ENCODE measurements at regions not wholly inside any gene's neighbourhood (a gene's known extent, or its start where the extent isn't known, plus 50 kb on each side); places are given as distances from the start of the nearest gene placed in this dataset.
A peak's percentile ranks its signal among the peaks of the same experiment; 100 is the strongest.

DNA sequence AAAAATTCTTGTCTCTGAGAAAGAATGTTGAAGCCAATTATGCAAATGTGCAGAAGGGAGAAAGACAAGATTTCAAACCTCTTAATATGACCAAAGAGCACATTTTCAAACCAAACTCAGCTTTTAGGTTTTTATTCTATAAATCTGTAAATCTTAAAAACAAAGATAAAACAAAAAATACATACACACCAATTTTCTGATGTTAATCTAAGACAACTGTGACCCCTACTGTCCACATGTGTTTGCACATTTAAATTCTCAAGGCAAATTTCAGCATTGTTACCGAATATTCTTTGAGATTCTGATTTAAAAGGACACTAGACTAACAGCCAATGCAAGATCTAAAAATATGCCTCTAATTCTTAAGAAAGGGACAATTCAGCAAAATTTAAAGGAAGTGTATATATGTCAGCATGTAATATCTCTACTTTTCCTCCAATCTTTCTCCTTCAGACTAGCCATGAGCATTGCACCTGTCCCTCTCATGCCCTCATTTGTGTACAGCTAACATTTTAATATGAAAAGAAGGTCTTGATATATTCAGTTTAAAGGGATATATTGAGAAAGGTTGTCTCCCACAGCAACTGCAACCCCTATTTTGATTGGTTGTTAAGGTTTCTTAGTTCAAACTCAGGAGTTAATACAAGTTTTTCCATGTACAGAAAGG lies 417.9 kb downstream of the IPMK start:
- DNase-seq: no peak

- no peak for DNase-seq
Measured at GRCh38 chr10:57846307-57847065, 421.2 kb downstream of the IPMK start.

- DNase-seq: peak; percentile 6
Measured at GRCh38 chr10:57844387-57844998, 423.2 kb downstream of the IPMK start.

DNA sequence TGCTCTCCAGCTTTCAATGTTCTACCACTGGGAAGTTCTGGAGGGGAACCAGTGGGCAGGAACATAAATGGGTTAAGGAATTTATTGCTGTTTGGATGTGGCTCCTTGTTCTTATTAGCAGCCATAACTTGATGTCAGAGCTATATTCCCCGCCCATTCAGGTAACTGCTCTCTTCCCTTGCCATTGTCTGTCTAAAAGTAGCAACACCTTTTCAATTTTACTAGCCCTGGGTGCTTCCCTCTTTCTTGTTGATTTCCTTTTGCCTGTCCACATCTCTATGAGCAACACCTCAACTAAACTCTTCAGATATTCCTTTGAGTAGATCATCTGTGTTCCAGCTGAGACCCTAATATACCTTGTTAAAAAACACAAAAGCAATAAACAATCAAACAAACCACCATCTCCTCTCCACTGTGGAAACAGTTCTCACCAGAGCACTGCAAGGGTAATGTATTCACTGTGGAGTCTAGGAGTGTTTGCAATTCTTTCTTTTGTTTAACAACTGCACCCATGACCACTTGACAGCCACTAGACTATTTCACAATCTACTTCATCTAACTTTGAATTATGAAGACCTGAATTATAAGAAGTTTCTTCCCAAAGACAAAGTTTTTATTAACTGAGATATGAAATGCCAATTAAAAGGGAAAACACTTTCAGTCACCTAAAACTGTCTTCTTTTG lies 436.7 kb downstream of the IPMK start:
- DNase-seq: no peak

DNA sequence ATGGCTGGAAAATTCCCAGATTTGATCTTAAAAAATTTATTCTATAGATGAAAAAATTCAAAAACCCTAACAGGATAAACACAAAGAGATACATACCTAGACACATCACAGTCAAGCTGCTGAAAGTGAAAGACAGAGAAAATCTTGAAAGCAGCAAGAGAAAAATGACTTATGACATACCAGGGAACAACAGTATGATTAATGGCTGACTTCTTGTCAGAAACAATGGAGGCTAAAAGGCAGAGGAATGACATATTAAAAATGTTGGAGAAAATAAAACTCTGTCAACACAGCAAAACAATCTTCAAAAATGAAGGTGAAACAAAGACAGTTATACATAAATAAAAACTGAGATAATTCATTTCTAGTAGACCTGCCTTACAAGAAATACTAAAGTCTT lies 442.7 kb downstream of the IPMK start:
- no peak for DNase-seq

- no peak for DNase-seq
Measured at GRCh38 chr10:57823398-57823797, 444.3 kb downstream of the IPMK start.

DNA sequence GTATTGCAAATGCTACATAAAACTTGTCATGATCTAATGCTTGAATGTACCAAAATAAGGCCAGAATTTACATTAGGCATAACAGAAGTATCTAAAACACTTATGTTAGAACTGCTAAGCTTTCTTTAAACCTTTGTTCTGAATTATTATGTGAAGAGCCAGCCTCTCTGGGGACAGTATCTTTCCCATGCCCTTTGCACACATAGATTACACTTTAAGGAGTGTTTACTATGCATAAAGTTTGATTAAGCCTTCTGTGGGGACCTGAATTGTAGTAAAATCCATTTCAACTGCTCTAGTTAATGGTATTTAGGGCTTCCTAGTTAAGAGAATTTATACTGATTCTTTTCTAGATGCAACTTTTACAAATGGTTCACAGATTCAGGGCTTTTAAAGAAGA lies 444.7 kb downstream of the IPMK start:
- DNase-seq: no peak

DNA sequence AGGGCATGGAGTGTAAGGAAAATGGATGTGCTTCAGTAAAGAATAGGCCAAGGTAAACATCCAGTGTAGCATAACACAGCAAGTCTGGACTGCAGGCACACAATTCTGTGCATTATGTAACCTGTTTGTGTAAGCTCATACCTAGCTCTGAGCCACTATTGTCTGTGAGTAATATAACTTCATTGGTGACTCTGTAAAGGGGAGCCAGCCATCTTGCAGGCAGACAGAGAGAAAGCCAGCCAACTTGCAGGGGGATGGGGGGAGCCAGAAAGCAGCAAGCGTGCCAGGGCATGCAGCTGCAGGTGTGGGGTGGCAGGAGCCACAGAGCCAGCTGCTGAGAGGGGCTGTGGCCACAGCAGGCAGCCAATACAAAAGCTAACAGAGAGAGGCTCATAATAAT lies 449.2 kb downstream of the IPMK start:
- DNase-seq: no peak

- DNase-seq: no peak
Measured at GRCh38 chr10:57817741-57818140, 450.0 kb downstream of the IPMK start.

GRCh38 chr10:57815949-57816348 lies 451.7 kb downstream of the IPMK start:
- DNase-seq: no peak

- DNase-seq: no peak
Measured at GRCh38 chr10:57809961-57810360, 457.7 kb downstream of the IPMK start.

DNA sequence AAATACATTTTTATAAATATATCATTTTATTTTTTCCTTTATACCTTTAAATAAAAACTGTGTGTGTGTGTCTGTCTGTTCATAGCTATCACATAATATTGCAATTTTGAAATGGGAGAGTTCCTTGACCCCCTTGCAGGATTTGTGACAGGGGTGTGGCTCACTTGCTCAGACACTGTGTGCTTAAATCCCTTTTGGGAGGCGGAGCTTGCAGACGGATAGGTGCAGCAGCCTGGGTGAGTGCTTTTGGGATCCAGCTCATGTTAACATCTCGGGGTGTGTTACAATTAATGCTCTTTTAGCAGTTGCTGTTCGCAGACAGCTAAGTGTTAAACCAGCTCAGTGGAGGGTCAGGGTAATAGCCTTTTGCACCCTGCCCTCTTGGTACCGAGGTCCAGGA lies 459.8 kb downstream of the IPMK start:
- no peak for DNase-seq

DNA sequence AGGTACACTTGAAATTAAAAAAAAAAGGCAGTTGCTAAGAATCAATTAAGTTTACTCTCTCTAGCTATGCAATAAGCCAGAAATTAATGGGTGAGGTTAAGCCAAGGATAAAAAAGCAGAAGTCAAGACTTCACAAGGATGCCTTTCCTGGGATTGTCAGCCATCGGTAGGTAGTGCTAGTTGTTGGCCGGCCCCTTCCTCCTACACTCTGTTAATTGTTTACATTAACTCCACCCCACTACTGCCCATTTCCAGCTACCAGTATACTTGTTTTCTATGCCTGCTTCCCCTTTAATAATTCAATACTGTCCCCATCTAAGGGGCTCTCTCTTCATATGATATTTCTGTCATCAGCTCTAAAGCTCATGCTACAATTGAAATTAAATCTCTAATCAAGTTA lies 461.0 kb downstream of the IPMK start:
- no peak for DNase-seq

GRCh38 chr10:57799625-57800024 lies 468.1 kb downstream of the IPMK start:
- no peak for DNase-seq

DNA sequence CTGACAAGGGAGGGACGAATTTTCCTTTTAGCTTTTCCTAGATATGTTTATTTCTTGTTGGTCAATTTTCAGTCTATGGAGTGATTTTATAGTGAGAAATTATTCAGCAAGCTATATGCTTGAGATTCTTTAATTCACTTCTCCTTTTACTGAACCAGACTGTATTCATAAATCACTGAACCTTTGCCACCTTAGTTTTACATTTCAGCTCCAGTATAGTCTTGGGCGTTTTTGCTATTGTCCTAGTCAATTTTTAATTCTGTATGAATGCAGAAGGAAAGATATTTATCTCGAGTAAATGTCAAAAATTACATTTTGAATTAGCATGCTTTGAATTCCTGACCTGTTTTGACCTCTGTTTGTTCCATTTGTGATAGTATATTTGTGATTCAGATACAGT lies 468.9 kb downstream of the IPMK start:
- DNase-seq: no peak

- DNase-seq: no peak
Measured at GRCh38 chr10:57791546-57791945, 476.1 kb downstream of the IPMK start.

GRCh38 chr10:57790703-57791102 lies 477.0 kb downstream of the IPMK start:
- no peak for DNase-seq

DNA sequence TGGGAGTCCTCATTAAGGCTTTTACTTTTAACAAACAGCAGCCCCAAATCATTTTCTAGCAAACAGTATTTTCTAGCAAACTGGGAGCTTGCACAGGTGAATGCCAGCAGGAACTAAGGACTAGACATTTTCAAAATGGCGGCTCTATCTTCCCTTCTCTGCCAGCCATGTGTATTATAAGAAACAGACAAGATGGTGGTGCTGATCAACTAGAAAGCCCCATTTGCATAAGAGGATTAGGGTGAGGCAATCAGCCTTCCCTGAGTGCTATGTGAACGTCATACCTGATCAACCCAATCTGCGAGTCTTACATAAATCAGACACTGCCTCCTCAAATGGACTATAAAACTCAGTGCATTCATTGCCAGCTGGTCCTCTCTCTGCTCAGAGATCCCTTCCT lies 479.6 kb downstream of the IPMK start:
- DNase-seq: no peak

- DNase-seq: no peak
Measured at GRCh38 chr10:57786850-57787750, 480.6 kb downstream of the IPMK start.

- DNase-seq: no peak
Measured at GRCh38 chr10:57786331-57786730, 481.4 kb downstream of the IPMK start.

- DNase-seq: no peak
Measured at GRCh38 chr10:57785546-57785945, 482.1 kb downstream of the IPMK start.

DNA sequence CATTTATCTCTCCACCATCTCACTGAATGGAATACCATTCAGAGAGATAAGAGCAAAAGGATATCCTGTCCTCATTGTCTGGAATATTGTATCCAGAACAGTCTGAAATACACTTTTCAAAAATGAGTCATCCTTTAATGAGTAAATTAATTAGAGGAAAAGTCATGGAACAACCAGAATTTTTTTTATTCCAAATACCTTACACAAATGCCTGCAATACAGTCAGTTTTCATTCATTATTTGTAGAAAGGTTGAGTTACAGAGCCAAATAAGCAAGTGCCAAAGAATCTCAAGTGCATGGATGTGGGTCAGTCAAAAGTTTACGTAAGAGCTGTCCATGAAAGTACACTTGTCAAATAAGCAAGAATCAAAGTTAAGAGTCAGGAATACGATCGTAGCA lies 482.6 kb downstream of the IPMK start:
- DNase-seq: no peak
